ENCODE measurements at regions not wholly inside any gene's neighbourhood (a gene's known extent, or its start where the extent isn't known, plus 50 kb on each side); places are given as distances from the start of the nearest gene placed in this dataset.
"Not testable (repeated sequence)": the region's sequence is repeated elsewhere in the genome, so short reads cannot be mapped to it uniquely, and the experiment has no call there.

GRCh38 chr2:57372237-57372984, 674.2 kb upstream of the VRK2 start:
- DNase-seq: no peak

GRCh38 chr2:57373530-57373929, 673.1 kb upstream of the VRK2 start:
- DNase-seq: no peak

GRCh38 chr2:57376985-57377384, 669.6 kb upstream of the VRK2 start:
- peak; percentile 38 for DNase-seq

- no peak for DNase-seq
Observed at GRCh38 chr2:57386305-57386704, 660.3 kb upstream of the VRK2 start.

- no peak for DNase-seq
Observed at GRCh38 chr2:57396355-57397098, 650.1 kb upstream of the VRK2 start.

GRCh38 chr2:57397550-57398360, 648.9 kb upstream of the VRK2 start:
- no peak for DNase-seq

- DNase-seq: no peak
Observed at GRCh38 chr2:57399057-57399456, 647.5 kb upstream of the VRK2 start.

GRCh38 chr2:57402096-57402495, 644.5 kb upstream of the VRK2 start:
- DNase-seq: no peak

- DNase-seq: no peak
Observed at GRCh38 chr2:57402755-57403154, 643.9 kb upstream of the VRK2 start.

- no peak for DNase-seq
Observed at GRCh38 chr2:57407772-57408201, 638.8 kb upstream of the VRK2 start.

- no peak for DNase-seq
Observed at GRCh38 chr2:57408587-57408986, 638.0 kb upstream of the VRK2 start.

- DNase-seq: no peak
Observed at GRCh38 chr2:57417007-57417406, 629.6 kb upstream of the VRK2 start.

GRCh38 chr2:57418859-57419346, 627.7 kb upstream of the VRK2 start:
- not testable (repeated sequence) for DNase-seq

GRCh38 chr2:57429831-57430230, 616.8 kb upstream of the VRK2 start:
- no peak for DNase-seq

- no peak for DNase-seq
Observed at GRCh38 chr2:57432528-57432927, 614.1 kb upstream of the VRK2 start.

GRCh38 chr2:57434441-57434840, 612.2 kb upstream of the VRK2 start:
- no peak for DNase-seq

- DNase-seq: no peak
Observed at GRCh38 chr2:57434972-57435371, 611.6 kb upstream of the VRK2 start.

GRCh38 chr2:57437077-57437476, 609.5 kb upstream of the VRK2 start:
- no peak for DNase-seq

- DNase-seq: no peak
Observed at GRCh38 chr2:57440437-57440836, 606.2 kb upstream of the VRK2 start.

- DNase-seq: no peak
Observed at GRCh38 chr2:57443086-57443485, 603.5 kb upstream of the VRK2 start.

- no peak for DNase-seq
Observed at GRCh38 chr2:57443973-57444521, 602.6 kb upstream of the VRK2 start.

GRCh38 chr2:57444752-57445430, 601.7 kb upstream of the VRK2 start:
- no peak for DNase-seq

All from NCI-H1105 treated with DMSO at 0.1 percent for 48 hours (cell line).